Adrenal gland (tissue), 9 donors: ENCODE measurements at regions not wholly inside any gene's neighbourhood (a gene's known extent, or its start where the extent isn't known, plus 50 kb on each side); places are given as distances from the start of the nearest gene placed in this dataset.

Experiments used
- DNase-seq, 7 donors: peaks; one replicate each; pipeline ENCODE4 v3.0.0-alpha.2; 2019 to 2020
- H3K27ac ChIP-seq, 5 donors: fragments of 200-600 bp; sonication (generic) in 4 of 5; 1 replicate in 3 of 5; 2 replicates in 2 of 5; pipeline versions ENCODE4 v1.5.1 to v1.8.0; 2016 to 2020; ENCODE audit warnings: mild to moderate bottlenecking in 1 of 5
- H3K27me3 ChIP-seq: fragments of 200-600 bp; 2 replicates; pipeline ENCODE4 v1.8.0; 2021
- H3K36me3 ChIP-seq, 2 donors: fragments of 200-600 bp; replicated peaks in 1 of 2; 1 replicate in 1 of 2; 2 replicates in 1 of 2; pipeline versions ENCODE4 v1.5.1 to v1.8.0; 2018 to 2022
- H3K4me1 ChIP-seq, 2 donors: fragments of 200-600 bp; replicated peaks in 1 of 2; 1 replicate in 1 of 2; 2 replicates in 1 of 2; pipeline versions ENCODE4 v1.5.1 to v1.8.0; 2018 to 2021
- H3K4me3 ChIP-seq, 4 donors: fragments of 200-600 bp; sonication (generic) in 3 of 4; one replicate each; pipeline ENCODE4 v1.5.1; 2016 to 2018
- H3K9me3 ChIP-seq, 3 donors: fragments of 200-600 bp; sonication (generic) in 1 of 3; replicated peaks in 1 of 3; 1 replicate in 2 of 3; 2 replicates in 1 of 3; pipeline versions ENCODE4 v1.5.1 to v1.8.0; 2016 to 2021
- POLR2A ChIP-seq, 2 donors: fragments of 450-650 bp; IDR thresholded peaks; one replicate each; pipeline ENCODE4 v1.6.1; 2017; ENCODE audit warnings: antibody characterized with exemption in 2 of 2, mild to moderate bottlenecking in 2 of 2, moderate library complexity in 1 of 2
- WGBS, 4 donors: extraction: QIAGEN DNeasy Blood & Tissue Kit in 2 of 4; methylation state at CpG; one replicate each; pipeline versions ENCODE4 v1.1.5 to v1.1.7; 2013 to 2017; 5-methylcytosine and 5-hydroxymethylcytosine counted together
- intact Hi-C, 2 donors: fragments of 100-400 bp; cut with DNase I; formaldehyde crosslinking; loops; one replicate each; pipeline versions ENCODE4 v1.14.1 to v1.15.0; 2022 to 2023
- TF ChIP-seq, protein P1 (sequence below), 6 experiments: fragments of 450-650 bp in 4 of 6; fragments of 200-600 bp in 2 of 6; sonication (generic) in 1 of 6; IDR thresholded peaks; 1 replicate in 5 of 6; 2 replicates in 1 of 6; pipeline versions ENCODE4 v1.5.1 to v1.8.0; 2016 to 2021; ENCODE audit warnings: antibody characterized with exemption in 6 of 6, mild to moderate bottlenecking in 2 of 6, moderate library complexity in 1 of 6
- donor health status: healthy with polysubstance abuse.
- donor health status: Bipolar disorder and iron deficiency.
- donor health status: DM: yes; HTN: yes; CAD: no.
- donor health status: DM: no; HTN: no; CAD: no.
- donor health status: DM: no; HTN: no; CAD: no.

GRCh38 chr3:89584398-89584797, 477.0 kb downstream of the EPHA3 start:
- DNase-seq: no peak
- H3K27ac ChIP-seq: no peak overlapping the region
- no peaks in the 10 kb centered on the region for H3K9me3 ChIP-seq
- H3K4me3 ChIP-seq: no peak overlapping the region
- TF ChIP-seq, protein P1, sequence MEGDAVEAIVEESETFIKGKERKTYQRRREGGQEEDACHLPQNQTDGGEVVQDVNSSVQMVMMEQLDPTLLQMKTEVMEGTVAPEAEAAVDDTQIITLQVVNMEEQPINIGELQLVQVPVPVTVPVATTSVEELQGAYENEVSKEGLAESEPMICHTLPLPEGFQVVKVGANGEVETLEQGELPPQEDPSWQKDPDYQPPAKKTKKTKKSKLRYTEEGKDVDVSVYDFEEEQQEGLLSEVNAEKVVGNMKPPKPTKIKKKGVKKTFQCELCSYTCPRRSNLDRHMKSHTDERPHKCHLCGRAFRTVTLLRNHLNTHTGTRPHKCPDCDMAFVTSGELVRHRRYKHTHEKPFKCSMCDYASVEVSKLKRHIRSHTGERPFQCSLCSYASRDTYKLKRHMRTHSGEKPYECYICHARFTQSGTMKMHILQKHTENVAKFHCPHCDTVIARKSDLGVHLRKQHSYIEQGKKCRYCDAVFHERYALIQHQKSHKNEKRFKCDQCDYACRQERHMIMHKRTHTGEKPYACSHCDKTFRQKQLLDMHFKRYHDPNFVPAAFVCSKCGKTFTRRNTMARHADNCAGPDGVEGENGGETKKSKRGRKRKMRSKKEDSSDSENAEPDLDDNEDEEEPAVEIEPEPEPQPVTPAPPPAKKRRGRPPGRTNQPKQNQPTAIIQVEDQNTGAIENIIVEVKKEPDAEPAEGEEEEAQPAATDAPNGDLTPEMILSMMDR (IDR thresholded peaks at IDR 0.05): no peak
- TF ChIP-seq POLR2A (IDR thresholded peaks at IDR 0.05): no peak
- WGBS, 4 donors: 73 to 78% (median 74%) methylated on average over 3 of the region's 3 CpGs
- H3K36me3 ChIP-seq: no peaks in the 10 kb centered on the region
- H3K4me1 ChIP-seq: no peaks in the 10 kb centered on the region
- intact Hi-C loops: no loop called here
- H3K27me3 ChIP-seq: no peaks in the 10 kb centered on the region

- WGBS, 4 donors: 70 to 83% (median 70%) methylated on average over 2 of the region's 2 CpGs
Measured at GRCh38 chr3:89586256-89586655, 478.8 kb downstream of the EPHA3 start.

GRCh38 chr3:89586676-89587075, 479.3 kb downstream of the EPHA3 start:
- H3K27ac ChIP-seq: no peak overlapping the region
- intact Hi-C loops: no loop called here
- no peaks in the 10 kb centered on the region for H3K9me3 ChIP-seq
- TF ChIP-seq POLR2A (IDR thresholded peaks at IDR 0.05): no peak
- TF ChIP-seq, protein P1 (IDR thresholded peaks at IDR 0.05): no peak
- H3K27me3 ChIP-seq: no peaks in the 10 kb centered on the region
- H3K4me3 ChIP-seq: no peak overlapping the region
- no peaks in the 10 kb centered on the region for H3K4me1 ChIP-seq
- no peak for DNase-seq
- no peaks in the 10 kb centered on the region for H3K36me3 ChIP-seq
- 79 to 83% (median 82%) methylated on average over 1 of the region's 1 CpG for WGBS, 4 donors

More at GRCh38 chr3:89586256-89586655, 478.8 kb downstream of the EPHA3 start:
- no peak overlapping the region for H3K4me3 ChIP-seq
- no peak overlapping the region for H3K27ac ChIP-seq
- no peak for DNase-seq
- intact Hi-C loops: no loop called here
- H3K9me3 ChIP-seq: no peaks in the 10 kb centered on the region
- no peaks in the 10 kb centered on the region for H3K27me3 ChIP-seq
- no peaks in the 10 kb centered on the region for H3K4me1 ChIP-seq
- no peaks in the 10 kb centered on the region for H3K36me3 ChIP-seq
- no peak for TF ChIP-seq POLR2A (IDR thresholded peaks at IDR 0.05)
- TF ChIP-seq, protein P1 (IDR thresholded peaks at IDR 0.05): no peak

- intact Hi-C loops: no loop called here
- TF ChIP-seq, protein P1 (IDR thresholded peaks at IDR 0.05): no peak
- no peak for TF ChIP-seq POLR2A (IDR thresholded peaks at IDR 0.05)
- Histone ChIP-seq H3K4me3 (no peak overlapping the region), H3K36me3 (no peaks in the 10 kb centered on the region), H3K9me3 (no peaks in the 10 kb centered on the region), H3K27me3 (no peaks in the 10 kb centered on the region), H3K27ac (no peak overlapping the region), H3K4me1 (no peaks in the 10 kb centered on the region)
- DNase-seq: no peak
- WGBS, 4 donors: 20 to 50% (median 44%) methylated on average over 1 of the region's 1 CpG
Measured at GRCh38 chr3:89606151-89606550, 498.7 kb downstream of the EPHA3 start.
